Nephron progenitor cell (in vitro differentiated cells): ENCODE measurements at regions not wholly inside any gene's neighbourhood (a gene's known extent, or its start where the extent isn't known, plus 50 kb on each side); places are given as distances from the start of the nearest gene placed in this dataset.

Source experiments
- DNase-seq: peaks from one replicate; pipeline ENCODE4 v3.0.0; 2021
- H3K27ac Mint-ChIP-seq: 2 replicates; pipeline ENCODE4 v1.8.0; 2021; ENCODE audit warnings: mild to moderate bottlenecking, moderate library complexity, mixed read lengths
- H3K27me3 Mint-ChIP-seq: 2 replicates; pipeline ENCODE4 v1.8.0; 2021; ENCODE audit warnings: mild to moderate bottlenecking, low read depth, mixed read lengths; ENCODE audit not compliant: poor library complexity
- H3K36me3 Mint-ChIP-seq: 2 replicates; pipeline ENCODE4 v1.8.0; 2021; ENCODE audit warnings: low read depth, mixed read lengths
- H3K4me1 Mint-ChIP-seq: 2 replicates; pipeline ENCODE4 v1.8.0; 2021; ENCODE audit warnings: mixed read lengths
- H3K4me3 Mint-ChIP-seq: 2 replicates; pipeline ENCODE4 v1.8.0; 2021; ENCODE audit warnings: mild to moderate bottlenecking, moderate library complexity, mixed read lengths
- H3K9me3 Mint-ChIP-seq: 2 replicates; pipeline ENCODE4 v1.8.0; 2021; ENCODE audit warnings: mild to moderate bottlenecking, moderate library complexity, mixed read lengths
- CTCF ChIP-seq: fragments of 200-600 bp; sonication (generic); IDR thresholded peaks from 2 replicates; pipeline ENCODE4 v1.5.0; 2021; ENCODE audit warnings: antibody characterized with exemption

GRCh38 chr3:31406896-31407295, 125.8 kb upstream of the STT3B start:
- Mint-ChIP-seq H3K36me3 (peaks cover 5% of the 10 kb centered on the region), H3K4me3 (no peak overlapping the region), H3K9me3 (peaks cover 8% of the 10 kb centered on the region), H3K27me3 (peaks cover 2% of the 10 kb centered on the region), H3K27ac (no peak overlapping the region), H3K4me1 (peaks cover 48% of the 10 kb centered on the region)
- DNase-seq: no peak
- TF ChIP-seq CTCF: no peak

- Mint-ChIP-seq H3K9me3 (no peaks in the 10 kb centered on the region), H3K4me3 (no peak overlapping the region), H3K36me3 (no peaks in the 10 kb centered on the region), H3K4me1 (peaks cover 41% of the 10 kb centered on the region), H3K27me3 (no peaks in the 10 kb centered on the region), H3K27ac (no peak overlapping the region)
- no peak for DNase-seq
- no peak for TF ChIP-seq CTCF
These were observed 125.1 kb upstream of the STT3B start for GRCh38 chr3:31407665-31408064.

- no peak overlapping the region for H3K4me3 Mint-ChIP-seq
- DNase-seq: no peak
- peaks cover 3% of the 10 kb centered on the region for H3K27me3 Mint-ChIP-seq
- H3K27ac Mint-ChIP-seq: no peak overlapping the region
- peaks cover 39% of the 10 kb centered on the region for H3K4me1 Mint-ChIP-seq
- H3K9me3 Mint-ChIP-seq: no peaks in the 10 kb centered on the region
- H3K36me3 Mint-ChIP-seq: no peaks in the 10 kb centered on the region
- TF ChIP-seq CTCF: no peak
These were observed 124.0 kb upstream of the STT3B start for GRCh38 chr3:31408720-31409119.

DNA sequence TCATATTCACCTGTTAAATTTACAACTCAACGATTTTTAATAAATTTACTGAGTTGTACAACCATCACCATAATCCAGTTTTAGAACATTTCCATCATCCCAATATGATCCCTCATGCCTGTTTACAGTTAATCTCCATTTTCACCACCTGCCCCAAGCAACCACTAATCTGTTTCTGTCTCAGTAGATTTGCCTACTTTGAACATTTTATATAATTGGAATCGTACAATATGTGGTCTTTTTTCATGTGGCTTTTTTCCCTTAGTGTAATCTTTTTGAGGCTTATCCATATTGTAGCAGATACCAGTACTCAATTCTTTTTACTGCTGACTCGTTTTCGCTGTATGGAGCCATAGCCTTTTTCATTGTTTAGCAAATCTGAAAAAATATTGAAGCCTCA, 123.3 kb upstream of the STT3B start:
- H3K27ac Mint-ChIP-seq: no peak overlapping the region
- TF ChIP-seq CTCF: no peak
- H3K36me3 Mint-ChIP-seq: no peaks in the 10 kb centered on the region
- peaks cover 39% of the 10 kb centered on the region for H3K4me1 Mint-ChIP-seq
- no peak for DNase-seq
- H3K4me3 Mint-ChIP-seq: no peak overlapping the region
- H3K27me3 Mint-ChIP-seq: peaks cover 3% of the 10 kb centered on the region
- H3K9me3 Mint-ChIP-seq: no peaks in the 10 kb centered on the region

DNA sequence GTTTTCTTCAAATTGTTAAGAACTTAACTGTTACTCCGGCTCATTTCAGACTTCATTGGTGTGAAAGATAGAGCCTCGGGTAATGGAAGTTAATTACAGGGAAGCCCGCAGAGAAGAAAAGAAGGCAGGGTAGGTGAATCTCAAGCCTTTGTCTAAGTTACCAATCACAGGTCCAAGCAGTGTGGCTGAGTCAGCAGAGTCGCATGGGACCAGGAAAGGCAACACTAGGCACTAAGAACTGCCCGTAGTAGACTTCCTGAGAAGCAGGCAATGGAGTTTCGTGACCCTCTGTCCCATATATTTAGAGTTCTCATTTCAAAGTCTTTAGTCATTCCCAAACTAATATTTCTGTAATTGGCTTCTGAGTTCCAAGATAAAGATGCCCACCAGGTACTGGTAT, 122.9 kb upstream of the STT3B start:
- peaks cover 3% of the 10 kb centered on the region for H3K27me3 Mint-ChIP-seq
- H3K4me1 Mint-ChIP-seq: peaks cover 39% of the 10 kb centered on the region
- TF ChIP-seq CTCF: no peak
- no peak overlapping the region for H3K4me3 Mint-ChIP-seq
- no peaks in the 10 kb centered on the region for H3K36me3 Mint-ChIP-seq
- no peak overlapping the region for H3K27ac Mint-ChIP-seq
- no peaks in the 10 kb centered on the region for H3K9me3 Mint-ChIP-seq
- DNase-seq: no peak

DNA sequence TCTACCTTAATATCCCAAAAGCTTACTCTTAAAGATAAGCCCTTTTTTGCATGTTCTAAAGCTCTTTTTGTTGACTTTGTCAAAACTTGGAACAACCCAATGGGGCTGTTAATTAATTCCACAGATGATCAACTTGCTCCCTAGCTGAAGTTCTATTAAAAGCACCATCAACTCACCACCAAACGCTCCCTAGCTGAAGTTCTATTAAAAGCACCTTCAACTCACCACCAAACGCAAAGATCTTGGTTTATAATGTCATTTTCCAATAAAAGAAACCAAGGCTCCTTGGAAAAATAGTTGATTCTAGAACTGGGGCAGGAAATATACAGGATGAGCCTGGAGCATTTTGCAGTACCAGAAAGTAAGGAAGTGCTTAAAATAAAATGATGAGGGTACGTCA, 122.3 kb upstream of the STT3B start:
- no peaks in the 10 kb centered on the region for H3K36me3 Mint-ChIP-seq
- no peak for TF ChIP-seq CTCF
- peaks cover 3% of the 10 kb centered on the region for H3K27me3 Mint-ChIP-seq

More for the DNA sequence above, 122.3 kb upstream of the STT3B start:
- Mint-ChIP-seq H3K27ac (no peak overlapping the region), H3K9me3 (no peaks in the 10 kb centered on the region), H3K4me3 (no peak overlapping the region), H3K4me1 (peaks cover 37% of the 10 kb centered on the region)
- DNase-seq: no peak
